Stimulated activated CD8-positive, alpha-beta memory T cell treated with anti-CD3 and anti-CD28 coated beads, Interleukin-12 subunit alpha, Interleukin-12 subunit beta, amount 100 ng/mL, for 1 hour (primary cell): ENCODE measurements at regions not wholly inside any gene's neighbourhood (a gene's known extent, or its start where the extent isn't known, plus 50 kb on each side); places are given as distances from the start of the nearest gene placed in this dataset.
"Not testable (repeated sequence)": the region's sequence is repeated elsewhere in the genome, so short reads cannot be mapped to it uniquely, and the experiment has no call there.

Experiments used
- DNase-seq: peaks from one replicate; pipeline ENCODE4 v3.0.0-alpha.2; 2020; ENCODE audit warnings: low read depth

- no peak for DNase-seq
Measured at GRCh38 chr2:193461431-193461934, 1266.8 kb upstream of the TMEFF2 start.

GRCh38 chr2:193446967-193447366, 1252.2 kb upstream of the TMEFF2 start:
- no peak for DNase-seq

- DNase-seq: no peak
Measured at GRCh38 chr2:193442293-193442692, 1247.6 kb upstream of the TMEFF2 start.

- no peak for DNase-seq
Measured at GRCh38 chr2:193428336-193428818, 1233.6 kb upstream of the TMEFF2 start.

GRCh38 chr2:193412368-193412767, 1217.6 kb upstream of the TMEFF2 start:
- not testable (repeated sequence) for DNase-seq

- no peak for DNase-seq
Measured at GRCh38 chr2:193409951-193410350, 1215.2 kb upstream of the TMEFF2 start.

GRCh38 chr2:193382583-193382982, 1187.8 kb upstream of the TMEFF2 start:
- no peak for DNase-seq

GRCh38 chr2:193377789-193378188, 1183.1 kb upstream of the TMEFF2 start:
- DNase-seq: no peak

- DNase-seq: no peak
Measured at GRCh38 chr2:193373120-193373519, 1178.4 kb upstream of the TMEFF2 start.

- DNase-seq: no peak
Measured at GRCh38 chr2:193371200-193371599, 1176.5 kb upstream of the TMEFF2 start.

GRCh38 chr2:193368615-193369014, 1173.9 kb upstream of the TMEFF2 start:
- no peak for DNase-seq

GRCh38 chr2:193357508-193357907, 1162.8 kb upstream of the TMEFF2 start:
- DNase-seq: no peak

- not testable (repeated sequence) for DNase-seq
Measured at GRCh38 chr2:193352665-193353242, 1158.0 kb upstream of the TMEFF2 start.

- DNase-seq: no peak
Measured at GRCh38 chr2:193350509-193350908, 1155.8 kb upstream of the TMEFF2 start.

- no peak for DNase-seq
Measured at GRCh38 chr2:193349642-193350041, 1154.9 kb upstream of the TMEFF2 start.

GRCh38 chr2:193348055-193348454, 1153.3 kb upstream of the TMEFF2 start:
- no peak for DNase-seq

- DNase-seq: no peak
Measured at GRCh38 chr2:193336781-193337180, 1142.0 kb upstream of the TMEFF2 start.

GRCh38 chr2:193334401-193334800, 1139.7 kb upstream of the TMEFF2 start:
- no peak for DNase-seq

- no peak for DNase-seq
Measured at GRCh38 chr2:193333539-193333938, 1138.8 kb upstream of the TMEFF2 start.

- no peak for DNase-seq
Measured at GRCh38 chr2:193332941-193333340, 1138.2 kb upstream of the TMEFF2 start.

- DNase-seq: no peak
Measured at GRCh38 chr2:193331676-193332075, 1136.9 kb upstream of the TMEFF2 start.

GRCh38 chr2:193326296-193326695, 1131.6 kb upstream of the TMEFF2 start:
- no peak for DNase-seq

- DNase-seq: no peak
Measured at GRCh38 chr2:193315428-193316091, 1120.8 kb upstream of the TMEFF2 start.

- DNase-seq: no peak
Measured at GRCh38 chr2:193303464-193303863, 1108.7 kb upstream of the TMEFF2 start.
